Panc1 (cell line): ENCODE measurements at regions not wholly inside any gene's neighbourhood (a gene's known extent, or its start where the extent isn't known, plus 50 kb on each side); places are given as distances from the start of the nearest gene placed in this dataset.

Experiments used
- ATAC-seq: fragments of 200-7000 bp; cut with Tn5 transposase; 2 replicates; pipeline ENCODE4 v1.9.1; 2020; ENCODE audit warnings: mild to moderate bottlenecking, moderate library complexity
- BruUV-seq: library from RNA; stranded (reverse); fragments of 400-500 nt; replicated peaks from 2 replicates; lab custom pipeline; 2021; lab: Mats Ljungman, UMichigan
- CTCF ChIA-PET: fragments of 300-600 bp; sonication (Branson Sonifier 250); formaldehyde crosslinking; loops from one replicate; lab custom pipeline; 2022; ENCODE audit warnings: antibody characterized with exemption; lab: Charles Lee
- POLR2A ChIA-PET: fragments of 300-600 bp; sonication (Branson Sonifier 250); formaldehyde crosslinking; loops from one replicate; lab custom pipeline; 2022; ENCODE audit warnings: antibody characterized with exemption; lab: Charles Lee
- DNase-seq: peaks from one replicate; pipeline ENCODE4 v3.0.0-alpha.2; 2010; ENCODE audit warnings: low read depth, low spot score
- H3K27ac ChIP-seq: 2 replicates; pipeline ENCODE4 v1.5.1; 2011; ENCODE audit warnings: mild to moderate bottlenecking, low read length, inconsistent platforms
- H3K27me3 ChIP-seq: fragments of 200-500 bp; sonication (Bioruptor generic); 2 replicates; pipeline ENCODE4 v1.6.0; 2014; ENCODE audit warnings: low read length, inconsistent platforms; ENCODE audit not compliant: control insufficient read depth, insufficient read depth
- H3K36me3 ChIP-seq: fragments of 200-500 bp; sonication (Bioruptor generic); 2 replicates; pipeline ENCODE4 v1.5.1; 2014; ENCODE audit warnings: inconsistent platforms, mild to moderate bottlenecking, low read length, moderate library complexity; ENCODE audit not compliant: control insufficient read depth, insufficient read depth
- H3K4me1 ChIP-seq: 2 replicates; pipeline ENCODE4 v1.5.1; 2011; ENCODE audit warnings: inconsistent platforms, mild to moderate bottlenecking, low read length, moderate library complexity; ENCODE audit not compliant: control insufficient read depth, insufficient read depth
- H3K4me3 ChIP-seq, 2 experiments: 2 replicates each; pipeline ENCODE4 v1.5.1; 2011 to 2012; ENCODE audit warnings: low read depth in 2 of 2, low read length in 2 of 2, mild to moderate bottlenecking in 2 of 2, inconsistent platforms in 1 of 2, moderate library complexity in 1 of 2
- H3K9me3 ChIP-seq: fragments of 200-500 bp; sonication (Bioruptor generic); 2 replicates; pipeline ENCODE4 v1.5.1; 2014; ENCODE audit warnings: low read depth, mild to moderate bottlenecking, inconsistent platforms, low read length, moderate library complexity; ENCODE audit not compliant: control insufficient read depth, insufficient read depth
- CTCF ChIP-seq: fragments of 450-650 bp; IDR thresholded peaks from 2 replicates; pipeline ENCODE4 v1.5.1; 2017; ENCODE audit warnings: mild to moderate bottlenecking
- POLR2AphosphoS5 ChIP-seq: IDR thresholded peaks from 2 replicates; pipeline ENCODE4 v1.6.1; 2012; ENCODE audit warnings: mild to moderate bottlenecking, low read depth, low read length, moderate library complexity
- SIN3A ChIP-seq: IDR thresholded peaks from 2 replicates; pipeline ENCODE4 v1.6.1; 2012; ENCODE audit warnings: low read depth, mild to moderate bottlenecking, low read length, moderate library complexity, borderline replicate concordance; ENCODE audit not compliant: insufficient read depth
- TCF7L2 ChIP-seq: IDR thresholded peaks from 2 replicates; pipeline ENCODE4 v1.6.1; 2011; ENCODE audit warnings: mild to moderate bottlenecking, low read depth, low read length, inconsistent platforms
- in situ Hi-C: cut with HindIII; loops from 2 replicates; pipeline ENCODE4 v1.10.0; 2016; ENCODE audit warnings: low sequenced_read_pairs, low pct_unique_long_range_greater_than_20kb
- intact Hi-C: fragments of 100-400 bp; cut with micrococcal nuclease; formaldehyde crosslinking; loops from one replicate; pipeline ENCODE4 v1.10.0; 2022; ENCODE audit not compliant: unreplicated experiment
- TF ChIP-seq, protein P1 (sequence below), 2 experiments: IDR thresholded peaks; 2 replicates each; pipeline ENCODE4 v1.6.1; 2011 to 2012; ENCODE audit warnings: low read depth in 2 of 2, control low read depth in 1 of 2, low read length in 1 of 2, mild to moderate bottlenecking in 1 of 2, moderate library complexity in 1 of 2; ENCODE audit not compliant: insufficient read depth in 1 of 2

- ATAC-seq (no peak), DNase-seq (no peak)
- no peak overlapping the region for H3K27ac ChIP-seq
- ChIA-PET CTCF (no interaction called here), POLR2A (no interaction called here)
- intact Hi-C loops: no loop called here
- BruUV-seq: no TSS peak
- in situ Hi-C loops: no loop called here
- no peaks in the 10 kb centered on the region for H3K4me1 ChIP-seq
- peaks cover 5% of the 10 kb centered on the region for H3K27me3 ChIP-seq
- TF ChIP-seq, protein P1, sequence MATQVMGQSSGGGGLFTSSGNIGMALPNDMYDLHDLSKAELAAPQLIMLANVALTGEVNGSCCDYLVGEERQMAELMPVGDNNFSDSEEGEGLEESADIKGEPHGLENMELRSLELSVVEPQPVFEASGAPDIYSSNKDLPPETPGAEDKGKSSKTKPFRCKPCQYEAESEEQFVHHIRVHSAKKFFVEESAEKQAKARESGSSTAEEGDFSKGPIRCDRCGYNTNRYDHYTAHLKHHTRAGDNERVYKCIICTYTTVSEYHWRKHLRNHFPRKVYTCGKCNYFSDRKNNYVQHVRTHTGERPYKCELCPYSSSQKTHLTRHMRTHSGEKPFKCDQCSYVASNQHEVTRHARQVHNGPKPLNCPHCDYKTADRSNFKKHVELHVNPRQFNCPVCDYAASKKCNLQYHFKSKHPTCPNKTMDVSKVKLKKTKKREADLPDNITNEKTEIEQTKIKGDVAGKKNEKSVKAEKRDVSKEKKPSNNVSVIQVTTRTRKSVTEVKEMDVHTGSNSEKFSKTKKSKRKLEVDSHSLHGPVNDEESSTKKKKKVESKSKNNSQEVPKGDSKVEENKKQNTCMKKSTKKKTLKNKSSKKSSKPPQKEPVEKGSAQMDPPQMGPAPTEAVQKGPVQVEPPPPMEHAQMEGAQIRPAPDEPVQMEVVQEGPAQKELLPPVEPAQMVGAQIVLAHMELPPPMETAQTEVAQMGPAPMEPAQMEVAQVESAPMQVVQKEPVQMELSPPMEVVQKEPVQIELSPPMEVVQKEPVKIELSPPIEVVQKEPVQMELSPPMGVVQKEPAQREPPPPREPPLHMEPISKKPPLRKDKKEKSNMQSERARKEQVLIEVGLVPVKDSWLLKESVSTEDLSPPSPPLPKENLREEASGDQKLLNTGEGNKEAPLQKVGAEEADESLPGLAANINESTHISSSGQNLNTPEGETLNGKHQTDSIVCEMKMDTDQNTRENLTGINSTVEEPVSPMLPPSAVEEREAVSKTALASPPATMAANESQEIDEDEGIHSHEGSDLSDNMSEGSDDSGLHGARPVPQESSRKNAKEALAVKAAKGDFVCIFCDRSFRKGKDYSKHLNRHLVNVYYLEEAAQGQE (IDR thresholded peaks at IDR 0.05; ENCODE audit: insufficient read depth in 1 of 2, low read depth in 2 of 2, low read length in 1 of 2): no peak
- TF ChIP-seq TCF7L2 (no peak), POLR2AphosphoS5 (no peak), CTCF (no peak), SIN3A (no peak)
- H3K4me3 ChIP-seq: no peak overlapping the region
- no peaks in the 10 kb centered on the region for H3K36me3 ChIP-seq
- no peaks in the 10 kb centered on the region for H3K9me3 ChIP-seq
Observed at GRCh38 chr12:80033448-80033847, 65.9 kb upstream of the OTOGL start.

GRCh38 chr12:80032946-80033345 is 66.4 kb upstream of the OTOGL start:
- TF ChIP-seq, protein P1 (IDR thresholded peaks at IDR 0.05; ENCODE audit: insufficient read depth in 1 of 2, low read depth in 2 of 2, low read length in 1 of 2): no peak
- TF ChIP-seq SIN3A: no peak
- TF ChIP-seq TCF7L2: no peak
- TF ChIP-seq CTCF: no peak
- no peak for TF ChIP-seq POLR2AphosphoS5
- intact Hi-C loops: no loop called here
- Histone ChIP-seq H3K4me3 (no peak overlapping the region), H3K27ac (no peak overlapping the region), H3K27me3 (peaks cover 7% of the 10 kb centered on the region), H3K9me3 (no peaks in the 10 kb centered on the region), H3K36me3 (no peaks in the 10 kb centered on the region), H3K4me1 (no peaks in the 10 kb centered on the region)
- no peak for ATAC-seq
- DNase-seq: no peak
- CTCF ChIA-PET: no interaction called here
- in situ Hi-C loops: no loop called here
- POLR2A ChIA-PET: no interaction called here
- no TSS peak for BruUV-seq
